OCI-LY7 (cell line): ENCODE measurements at regions not wholly inside any gene's neighbourhood (a gene's known extent, or its start where the extent isn't known, plus 50 kb on each side); places are given as distances from the start of the nearest gene placed in this dataset.

Source experiments
- BruUV-seq: library from RNA; stranded (reverse); fragments of 400-500 nt; replicated peaks from 2 replicates; lab custom pipeline; 2021; lab: Mats Ljungman, UMichigan
- CTCF ChIA-PET: fragments of 300-600 bp; sonication (Branson Sonifier 250); formaldehyde crosslinking; loops from one replicate; lab custom pipeline; 2022; ENCODE audit warnings: antibody characterized with exemption; ENCODE audit not compliant: unreplicated experiment; lab: Charles Lee
- POLR2A ChIA-PET: fragments of 300-600 bp; sonication (Branson Sonifier 250); formaldehyde crosslinking; loops from one replicate; lab custom pipeline; 2022; ENCODE audit warnings: antibody characterized with exemption; lab: Charles Lee
- DNase-seq: peaks from one replicate; pipeline ENCODE4 v3.0.0-alpha.2; 2015; ENCODE audit warnings: low spot score
- H2AFZ ChIP-seq: fragments of 200-600 bp; sonication (generic), shearing (Covaris generic); 2 replicates; pipeline ENCODE4 v1.6.1; 2014; ENCODE audit warnings: mild to moderate bottlenecking, antibody characterized with exemption, low read length, moderate library complexity
- H3K27ac ChIP-seq: fragments of 200-600 bp; sonication (generic); 2 replicates; pipeline ENCODE4 v1.5.1; 2014; ENCODE audit warnings: mixed run types, low read depth, mild to moderate bottlenecking, moderate library complexity, low read length, inconsistent platforms; ENCODE audit not compliant: poor library complexity, severe bottlenecking
- H3K36me3 ChIP-seq: fragments of 200-600 bp; sonication (generic); 2 replicates; pipeline ENCODE4 v1.6.1; 2014; ENCODE audit warnings: mild to moderate bottlenecking, antibody characterized with exemption, low read length, moderate library complexity, mixed read lengths; ENCODE audit not compliant: insufficient read depth
- H3K4me1 ChIP-seq: fragments of 200-600 bp; sonication (generic); 2 replicates; pipeline ENCODE4 v1.5.1; 2014; ENCODE audit warnings: mild to moderate bottlenecking, low read length; ENCODE audit not compliant: insufficient read depth, poor library complexity, severe bottlenecking
- H3K4me2 ChIP-seq: fragments of 200-600 bp; sonication (generic); 2 replicates; pipeline ENCODE4 v1.6.1; 2014; ENCODE audit warnings: mild to moderate bottlenecking, low read length
- H3K4me3 ChIP-seq: fragments of 200-600 bp; sonication (generic); 2 replicates; pipeline ENCODE4 v1.5.1; 2014; ENCODE audit warnings: mild to moderate bottlenecking, low read depth, low read length; ENCODE audit not compliant: poor library complexity, severe bottlenecking
- H3K79me2 ChIP-seq: fragments of 200-600 bp; sonication (generic); 2 replicates; pipeline ENCODE4 v1.6.1; 2016; ENCODE audit warnings: low read depth, mild to moderate bottlenecking, low read length, moderate library complexity, mixed read lengths; ENCODE audit not compliant: insufficient read depth
- H3K9me2 ChIP-seq: fragments of 200-600 bp; sonication (generic); 2 replicates; pipeline ENCODE4 v1.6.1; 2016; ENCODE audit warnings: mild to moderate bottlenecking, low read length, mixed read lengths; ENCODE audit not compliant: insufficient read depth
- H3K9me3 ChIP-seq: fragments of 200-600 bp; sonication (generic); 2 replicates; pipeline ENCODE4 v1.6.1; 2014; ENCODE audit warnings: mild to moderate bottlenecking, mixed run types, low read length, mixed read lengths
- H4K20me1 ChIP-seq: fragments of 200-600 bp; sonication (generic); 2 replicates; pipeline ENCODE4 v1.6.1; 2014; ENCODE audit warnings: mild to moderate bottlenecking, antibody characterized with exemption, low read length, moderate library complexity, mixed read lengths; ENCODE audit not compliant: insufficient read depth
- EZH2phosphoT487 ChIP-seq: fragments of 200-600 bp; sonication (generic); IDR thresholded peaks from 2 replicates; pipeline ENCODE4 v1.6.1; 2018; ENCODE audit warnings: low read depth, borderline replicate concordance, mild to moderate bottlenecking, mixed run types, antibody characterized with exemption, low read length, moderate library complexity, mixed read lengths
- intact Hi-C: fragments of 100-400 bp; cut with micrococcal nuclease; formaldehyde crosslinking; loops from one replicate; pipeline ENCODE4 v1.10.0; 2022; ENCODE audit not compliant: unreplicated experiment
- TF ChIP-seq, protein P1 (sequence below): fragments of 200-600 bp; sonication (generic); conservative IDR thresholded peaks from 2 replicates; pipeline ENCODE4 v1.5.1; 2014; ENCODE audit warnings: mild to moderate bottlenecking, antibody characterized with exemption, low read length, moderate library complexity, mixed read lengths

DNA sequence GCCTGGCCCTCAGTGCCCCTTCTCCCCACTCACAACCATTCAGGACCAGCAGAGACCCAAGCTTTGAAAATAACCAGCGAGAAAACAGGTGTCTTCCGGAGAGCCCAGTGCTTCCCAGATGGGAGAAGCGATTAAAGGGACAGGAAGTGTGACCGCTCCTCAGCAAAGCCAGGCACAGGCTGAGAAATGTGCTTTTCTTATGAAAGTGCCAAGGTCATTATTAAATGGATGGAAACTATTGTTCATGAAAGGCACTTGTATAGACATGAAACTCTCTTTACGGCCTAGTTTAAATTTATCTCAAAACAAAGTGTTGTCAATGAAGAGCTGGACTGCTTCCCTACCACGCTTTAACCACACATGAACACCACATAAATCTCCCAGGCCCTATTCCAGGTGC lies 210.4 kb downstream of the SPTSSA start:
- TF ChIP-seq, protein P1, sequence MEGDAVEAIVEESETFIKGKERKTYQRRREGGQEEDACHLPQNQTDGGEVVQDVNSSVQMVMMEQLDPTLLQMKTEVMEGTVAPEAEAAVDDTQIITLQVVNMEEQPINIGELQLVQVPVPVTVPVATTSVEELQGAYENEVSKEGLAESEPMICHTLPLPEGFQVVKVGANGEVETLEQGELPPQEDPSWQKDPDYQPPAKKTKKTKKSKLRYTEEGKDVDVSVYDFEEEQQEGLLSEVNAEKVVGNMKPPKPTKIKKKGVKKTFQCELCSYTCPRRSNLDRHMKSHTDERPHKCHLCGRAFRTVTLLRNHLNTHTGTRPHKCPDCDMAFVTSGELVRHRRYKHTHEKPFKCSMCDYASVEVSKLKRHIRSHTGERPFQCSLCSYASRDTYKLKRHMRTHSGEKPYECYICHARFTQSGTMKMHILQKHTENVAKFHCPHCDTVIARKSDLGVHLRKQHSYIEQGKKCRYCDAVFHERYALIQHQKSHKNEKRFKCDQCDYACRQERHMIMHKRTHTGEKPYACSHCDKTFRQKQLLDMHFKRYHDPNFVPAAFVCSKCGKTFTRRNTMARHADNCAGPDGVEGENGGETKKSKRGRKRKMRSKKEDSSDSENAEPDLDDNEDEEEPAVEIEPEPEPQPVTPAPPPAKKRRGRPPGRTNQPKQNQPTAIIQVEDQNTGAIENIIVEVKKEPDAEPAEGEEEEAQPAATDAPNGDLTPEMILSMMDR, result no peak
- TF ChIP-seq EZH2phosphoT487, result no peak
- BruUV-seq, result no TSS peak
- Histone ChIP-seq H2AFZ (no peak overlapping the region), H3K4me3 (no peak overlapping the region), H3K9me3 (no peaks in the 10 kb centered on the region), H3K36me3 (no peaks in the 10 kb centered on the region), H3K27ac (no peak overlapping the region), H3K4me2 (no peak overlapping the region), H4K20me1 (no peaks in the 10 kb centered on the region), H3K4me1 (no peaks in the 10 kb centered on the region), H3K79me2 (no peaks in the 10 kb centered on the region), H3K9me2 (no peaks in the 10 kb centered on the region)
- no peak for DNase-seq
- ChIA-PET POLR2A (no interaction called here), CTCF (no interaction called here)
- intact Hi-C loops, result no loop called here

DNA sequence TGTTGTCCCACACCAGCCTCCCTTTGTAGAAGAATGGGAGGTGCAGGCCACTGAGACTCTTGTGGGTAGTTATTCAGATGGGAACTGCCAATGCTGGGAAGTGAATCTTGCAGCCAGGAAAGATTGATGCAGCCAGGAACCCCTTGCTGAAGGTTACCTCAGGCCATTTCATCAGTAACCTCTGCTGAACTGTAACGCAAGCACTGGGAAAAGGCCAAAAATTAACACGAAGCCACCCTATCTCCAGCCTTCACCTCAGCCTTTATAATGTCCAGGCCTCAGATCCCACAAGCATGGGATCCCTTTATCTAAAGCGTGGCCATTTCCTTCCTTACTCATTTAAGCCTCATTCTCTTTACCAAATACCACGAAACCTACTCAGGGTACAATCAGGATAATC lies 211.1 kb downstream of the SPTSSA start:
- DNase-seq, result no peak
- ChIA-PET CTCF (no interaction called here), POLR2A (no interaction called here)
- Histone ChIP-seq H3K27ac (no peak overlapping the region), H3K4me1 (no peaks in the 10 kb centered on the region), H3K4me3 (no peak overlapping the region), H4K20me1 (no peaks in the 10 kb centered on the region), H3K9me3 (no peaks in the 10 kb centered on the region), H3K9me2 (no peaks in the 10 kb centered on the region), H3K4me2 (no peak overlapping the region), H2AFZ (no peak overlapping the region), H3K79me2 (no peaks in the 10 kb centered on the region), H3K36me3 (no peaks in the 10 kb centered on the region)
- TF ChIP-seq, protein P1, result no peak
- no peak for TF ChIP-seq EZH2phosphoT487
- BruUV-seq, result no TSS peak
- intact Hi-C loops, result no loop called here

DNA sequence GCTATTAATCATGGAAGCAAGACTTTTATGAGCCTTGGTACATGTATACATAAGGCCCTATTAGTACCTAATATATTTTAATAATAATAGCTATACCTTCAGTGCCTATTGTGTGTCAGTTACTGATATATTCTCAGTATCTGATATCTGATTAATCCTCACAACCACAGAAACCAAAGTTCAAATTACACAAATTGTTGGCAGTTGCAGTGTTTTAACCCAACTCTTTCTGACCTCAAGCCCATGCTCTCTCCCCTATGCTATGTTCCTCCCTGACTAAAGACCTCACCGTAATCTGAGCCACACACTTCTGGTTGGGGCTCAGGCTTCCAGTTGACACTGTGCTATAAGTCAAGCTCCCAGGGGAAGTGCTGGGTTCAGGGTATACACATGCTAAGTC lies 214.4 kb downstream of the SPTSSA start:
- Histone ChIP-seq H3K4me3 (no peak overlapping the region), H2AFZ (no peak overlapping the region), H4K20me1 (no peaks in the 10 kb centered on the region), H3K27ac (no peak overlapping the region), H3K79me2 (no peaks in the 10 kb centered on the region), H3K9me3 (no peaks in the 10 kb centered on the region), H3K4me2 (no peak overlapping the region), H3K36me3 (no peaks in the 10 kb centered on the region), H3K4me1 (no peaks in the 10 kb centered on the region), H3K9me2 (no peaks in the 10 kb centered on the region)
- intact Hi-C loops, result no loop called here
- no peak for DNase-seq
- no TSS peak for BruUV-seq
- CTCF ChIA-PET, result no interaction called here
- TF ChIP-seq, protein P1, result no peak
- TF ChIP-seq EZH2phosphoT487, result no peak
- POLR2A ChIA-PET, result interaction anchor here (0.5 to 0.6 kb wide), 3 partner anchors 23 to 260 kb away, joined by 3 read pairs; no protein-coding TSS in a partner anchor
